Loucy (cell line): ENCODE measurements at regions not wholly inside any gene's neighbourhood (a gene's known extent, or its start where the extent isn't known, plus 50 kb on each side); places are given as distances from the start of the nearest gene placed in this dataset.
A peak's percentile ranks its signal among the peaks of the same experiment; 100 is the strongest.

ENCODE experiments used
- H2AFZ ChIP-seq: fragments of 200-600 bp; sonication (generic); 2 replicates; pipeline ENCODE4 v1.6.0; 2016; ENCODE audit warnings: antibody characterized with exemption, mild to moderate bottlenecking, low read length, moderate library complexity
- H3F3A ChIP-seq: fragments of 200-600 bp; 2 replicates; pipeline ENCODE4 v1.6.0; 2016; ENCODE audit warnings: antibody characterized with exemption, low read depth, mild to moderate bottlenecking
- H3K27me3 ChIP-seq: fragments of 200-600 bp; sonication (generic); 2 replicates; pipeline ENCODE4 v1.6.1; 2014; ENCODE audit warnings: low read length, mild to moderate bottlenecking; ENCODE audit not compliant: insufficient read depth, poor library complexity, severe bottlenecking
- H3K36me3 ChIP-seq: fragments of 200-600 bp; sonication (generic); 2 replicates; pipeline ENCODE4 v1.6.1; 2016; ENCODE audit warnings: low read length; ENCODE audit not compliant: insufficient read depth
- H3K4me1 ChIP-seq: fragments of 200-600 bp; sonication (generic); 2 replicates; pipeline ENCODE4 v1.5.1; 2014; ENCODE audit warnings: low read length, mild to moderate bottlenecking; ENCODE audit not compliant: insufficient read depth, poor library complexity, severe bottlenecking
- H3K4me2 ChIP-seq: fragments of 200-600 bp; sonication (generic); 2 replicates; pipeline ENCODE4 v1.6.0; 2014; ENCODE audit warnings: antibody characterized with exemption, low read length, low read depth, mild to moderate bottlenecking; ENCODE audit not compliant: poor library complexity, severe bottlenecking
- H3K4me3 ChIP-seq: fragments of 200-600 bp; sonication (generic); 2 replicates; pipeline ENCODE4 v1.5.1; 2014; ENCODE audit warnings: low read length, mild to moderate bottlenecking, mixed read lengths; ENCODE audit not compliant: poor library complexity, severe bottlenecking
- H3K79me2 ChIP-seq: fragments of 200-600 bp; sonication (generic); 2 replicates; pipeline ENCODE4 v1.6.1; 2014; ENCODE audit warnings: low read length; ENCODE audit not compliant: insufficient read depth
- H3K9ac ChIP-seq: fragments of 200-600 bp; sonication (generic); 2 replicates; pipeline ENCODE4 v1.6.0; 2014; ENCODE audit warnings: mild to moderate bottlenecking, low read depth, low read length, moderate library complexity; ENCODE audit not compliant: poor library complexity, severe bottlenecking
- H3K9me2 ChIP-seq: fragments of 200-600 bp; sonication (generic); replicated peaks from 2 replicates; pipeline ENCODE4 v1.6.1; 2016; ENCODE audit warnings: low read depth, low read length, mixed read lengths
- H3K9me3 ChIP-seq: fragments of 200-600 bp; sonication (generic); 2 replicates; pipeline ENCODE4 v1.6.1; 2014; ENCODE audit warnings: mild to moderate bottlenecking, antibody characterized with exemption, low read length, low read depth; ENCODE audit not compliant: insufficient read depth
- H4K20me1 ChIP-seq: fragments of 200-600 bp; sonication (generic); 2 replicates; pipeline ENCODE4 v1.6.0; 2014; ENCODE audit warnings: antibody characterized with exemption, low read length, mild to moderate bottlenecking; ENCODE audit not compliant: insufficient read depth, poor library complexity, severe bottlenecking
- CTCF ChIP-seq: fragments of 200-600 bp; sonication (generic); conservative IDR thresholded peaks from 2 replicates; pipeline ENCODE4 v1.5.1; 2014; ENCODE audit warnings: mild to moderate bottlenecking, antibody characterized with exemption, low read length
- EZH2phosphoT487 ChIP-seq: fragments of 200-600 bp; IDR thresholded peaks from 2 replicates; pipeline ENCODE4 v1.6.1; 2018; ENCODE audit warnings: antibody characterized with exemption, mild to moderate bottlenecking, moderate library complexity, borderline replicate concordance

GRCh38 chr1:98323906-98324358, 337.6 kb upstream of the SNX7 start:
- peaks cover 5% of the 10 kb centered on the region; the same call in 1 of the 2 replicates for H3F3A ChIP-seq
- H3K9me2 ChIP-seq, result no peaks in the 10 kb centered on the region
- no peaks in the 10 kb centered on the region for H4K20me1 ChIP-seq
- H3K79me2 ChIP-seq, result no peaks in the 10 kb centered on the region
- TF ChIP-seq EZH2phosphoT487, result no peak
- TF ChIP-seq CTCF, result no peak
- H3K4me2 ChIP-seq, result peak overlapping the region; percentile 76
- H3K4me3 ChIP-seq, result peak overlapping the region; percentile 55
- no peaks in the 10 kb centered on the region for H3K27me3 ChIP-seq
- H3K36me3 ChIP-seq, result no peaks in the 10 kb centered on the region
- H3K4me1 ChIP-seq, result peaks cover 63% of the 10 kb centered on the region
- H3K9ac ChIP-seq, result peak overlapping the region; percentile 58
- no peaks in the 10 kb centered on the region for H3K9me3 ChIP-seq
- H2AFZ ChIP-seq, result peak overlapping the region; percentile 4; the same call in 1 of the 2 replicates

- Histone ChIP-seq H3K9me2 (no peaks in the 10 kb centered on the region), H3K36me3 (no peaks in the 10 kb centered on the region), H2AFZ (peak overlapping the region; percentile 0; the same call in 1 of the 2 replicates), H3K9ac (peak overlapping the region; percentile 58), H3K9me3 (no peaks in the 10 kb centered on the region), H4K20me1 (no peaks in the 10 kb centered on the region), H3K4me3 (peak overlapping the region; percentile 55), H3K79me2 (no peaks in the 10 kb centered on the region), H3K4me1 (peaks cover 58% of the 10 kb centered on the region), H3K27me3 (no peaks in the 10 kb centered on the region), H3F3A (peaks cover 5% of the 10 kb centered on the region; the same call in 1 of the 2 replicates), H3K4me2 (peak overlapping the region; percentile 76)
- no peak for TF ChIP-seq CTCF
- TF ChIP-seq EZH2phosphoT487, result no peak
These were observed 338.1 kb upstream of the SNX7 start for GRCh38 chr1:98323388-98323787.

- no peaks in the 10 kb centered on the region for H3K27me3 ChIP-seq
- no peak for TF ChIP-seq EZH2phosphoT487
- no peak for TF ChIP-seq CTCF
- peaks cover 53% of the 10 kb centered on the region for H3K4me1 ChIP-seq
- peak overlapping the region; percentile 58 for H3K9ac ChIP-seq
- H3K9me3 ChIP-seq, result no peaks in the 10 kb centered on the region
- no peaks in the 10 kb centered on the region for H3K36me3 ChIP-seq
- H4K20me1 ChIP-seq, result no peaks in the 10 kb centered on the region
- 0 out of 2 replicates have a peak overlapping the region, but pooled peaks have one; percentile 0 for H2AFZ ChIP-seq
- peak overlapping the region; percentile 76 for H3K4me2 ChIP-seq
- peaks cover 5% of the 10 kb centered on the region; the same call in 1 of the 2 replicates for H3F3A ChIP-seq
- no peaks in the 10 kb centered on the region for H3K79me2 ChIP-seq
- H3K4me3 ChIP-seq, result peak overlapping the region; percentile 55
- H3K9me2 ChIP-seq, result no peaks in the 10 kb centered on the region
These were observed 338.6 kb upstream of the SNX7 start for GRCh38 chr1:98322966-98323365.
